ENCODE measurements at regions not wholly inside any gene's neighbourhood (a gene's known extent, or its start where the extent isn't known, plus 50 kb on each side); places are given as distances from the start of the nearest gene placed in this dataset.
"Not testable (repeated sequence)": the region's sequence is repeated elsewhere in the genome, so short reads cannot be mapped to it uniquely, and the experiment has no call there.

- DNase-seq (ENCODE audit: low read depth in 2 of 2) = no peak
Measured at GRCh38 chr4:43425206-43425605, 532.7 kb downstream of the GRXCR1 start.

DNA sequence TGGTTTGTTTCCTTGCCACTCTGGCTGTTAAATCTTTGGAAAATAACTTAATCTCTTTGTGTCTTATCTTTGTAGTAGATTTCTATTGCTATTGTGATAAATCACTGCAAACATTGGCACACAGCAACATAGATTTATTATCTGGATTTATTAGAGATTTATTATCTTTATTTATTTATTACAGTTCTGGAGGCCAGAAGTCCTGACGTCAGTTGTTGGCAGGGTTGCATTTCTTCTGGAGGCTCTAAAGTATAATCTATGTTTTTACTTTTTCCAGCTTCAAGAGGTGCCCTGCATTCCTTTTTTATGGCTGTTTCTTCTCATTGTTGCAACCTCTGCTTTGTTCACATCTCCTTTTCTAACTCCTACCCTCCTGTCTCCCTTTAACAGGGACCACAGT, 542.8 kb downstream of the GRXCR1 start:
- DNase-seq (ENCODE audit: low read depth in 2 of 2) = no peak

GRCh38 chr4:43452948-43453347, 560.4 kb downstream of the GRXCR1 start:
- DNase-seq (ENCODE audit: low read depth in 2 of 2) = no peak

GRCh38 chr4:43456383-43456782, 563.9 kb downstream of the GRXCR1 start:
- no peak for DNase-seq (ENCODE audit: low read depth in 2 of 2)

GRCh38 chr4:43457866-43458265, 565.4 kb downstream of the GRXCR1 start:
- no peak for DNase-seq (ENCODE audit: low read depth in 2 of 2)

GRCh38 chr4:43458293-43458692, 565.8 kb downstream of the GRXCR1 start:
- no peak for DNase-seq (ENCODE audit: low read depth in 2 of 2)

GRCh38 chr4:43471950-43472349, 579.4 kb downstream of the GRXCR1 start:
- DNase-seq (ENCODE audit: low read depth in 2 of 2) = no peak

DNA sequence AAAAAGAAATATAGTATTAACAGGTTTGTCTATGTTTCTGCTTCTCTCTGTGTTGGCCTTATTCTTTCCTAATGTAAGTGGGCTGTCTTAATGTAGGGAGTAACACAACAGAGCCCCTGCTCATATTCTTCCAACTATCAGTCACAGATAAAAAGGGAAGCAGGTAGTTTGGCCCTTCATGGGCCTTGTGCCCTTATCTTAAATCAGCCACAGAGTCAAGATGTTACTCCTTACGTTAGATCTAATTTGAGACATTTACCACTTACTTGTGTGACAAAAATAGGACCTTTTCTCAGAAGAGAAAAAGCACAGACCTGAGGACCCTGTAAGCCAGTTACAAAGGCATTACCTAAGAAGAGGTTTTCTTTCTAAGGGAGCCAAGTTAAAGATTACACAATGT, 589.0 kb downstream of the GRXCR1 start:
- no peak for DNase-seq (ENCODE audit: low read depth in 2 of 2)

- DNase-seq (ENCODE audit: low read depth in 2 of 2) = no peak
Measured at GRCh38 chr4:43485196-43485595, 592.7 kb downstream of the GRXCR1 start.

DNA sequence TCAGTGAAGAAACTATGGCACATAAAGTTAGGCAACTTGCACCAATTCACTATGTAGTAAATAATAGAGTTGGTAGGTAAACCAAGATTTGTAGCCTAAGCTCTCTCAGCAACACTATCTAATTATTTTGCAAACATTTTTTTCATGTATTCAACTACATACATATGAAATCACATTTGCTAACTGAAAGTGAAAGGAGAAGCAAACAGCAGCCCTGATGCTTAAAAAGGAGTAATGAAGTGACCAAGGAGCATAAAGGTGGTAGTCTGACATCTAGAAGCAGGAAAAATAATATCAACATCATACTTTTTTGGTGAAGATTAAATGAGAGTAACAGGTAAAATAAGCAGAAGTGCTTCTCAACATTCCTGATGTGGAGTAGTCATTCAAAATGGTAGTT, 603.7 kb downstream of the GRXCR1 start:
- DNase-seq (ENCODE audit: low read depth in 2 of 2) = no peak

DNA sequence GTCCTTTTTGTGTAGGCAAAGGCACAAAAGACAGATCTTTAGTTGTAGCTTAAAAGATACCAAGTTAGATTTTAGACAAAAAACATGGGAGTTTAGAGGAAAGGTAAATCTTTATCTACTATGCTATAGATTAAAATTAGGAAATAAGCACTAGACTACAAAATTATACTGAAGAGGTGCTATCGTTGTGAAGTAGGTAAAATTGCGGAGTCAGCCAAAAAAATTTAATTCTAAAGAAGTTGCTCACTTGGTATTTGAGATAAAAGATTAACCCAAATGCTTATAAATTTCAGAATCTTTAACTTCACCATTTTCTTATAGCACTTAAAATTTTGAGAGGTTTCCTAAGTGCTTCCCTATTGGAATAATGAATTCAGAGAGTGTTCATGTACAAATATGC, 604.1 kb downstream of the GRXCR1 start:
- no peak for DNase-seq (ENCODE audit: low read depth in 2 of 2)

- not testable (repeated sequence) for DNase-seq (ENCODE audit: low read depth in 2 of 2)
Measured at GRCh38 chr4:43505823-43506222, 613.3 kb downstream of the GRXCR1 start.

GRCh38 chr4:43512253-43512652, 619.7 kb downstream of the GRXCR1 start:
- no peak for DNase-seq (ENCODE audit: low read depth in 2 of 2)

- no peak for DNase-seq (ENCODE audit: low read depth in 2 of 2)
Measured at GRCh38 chr4:43525646-43526045, 633.1 kb downstream of the GRXCR1 start.

GRCh38 chr4:43547561-43547960, 655.0 kb downstream of the GRXCR1 start:
- DNase-seq (ENCODE audit: low read depth in 2 of 2) = no peak

DNA sequence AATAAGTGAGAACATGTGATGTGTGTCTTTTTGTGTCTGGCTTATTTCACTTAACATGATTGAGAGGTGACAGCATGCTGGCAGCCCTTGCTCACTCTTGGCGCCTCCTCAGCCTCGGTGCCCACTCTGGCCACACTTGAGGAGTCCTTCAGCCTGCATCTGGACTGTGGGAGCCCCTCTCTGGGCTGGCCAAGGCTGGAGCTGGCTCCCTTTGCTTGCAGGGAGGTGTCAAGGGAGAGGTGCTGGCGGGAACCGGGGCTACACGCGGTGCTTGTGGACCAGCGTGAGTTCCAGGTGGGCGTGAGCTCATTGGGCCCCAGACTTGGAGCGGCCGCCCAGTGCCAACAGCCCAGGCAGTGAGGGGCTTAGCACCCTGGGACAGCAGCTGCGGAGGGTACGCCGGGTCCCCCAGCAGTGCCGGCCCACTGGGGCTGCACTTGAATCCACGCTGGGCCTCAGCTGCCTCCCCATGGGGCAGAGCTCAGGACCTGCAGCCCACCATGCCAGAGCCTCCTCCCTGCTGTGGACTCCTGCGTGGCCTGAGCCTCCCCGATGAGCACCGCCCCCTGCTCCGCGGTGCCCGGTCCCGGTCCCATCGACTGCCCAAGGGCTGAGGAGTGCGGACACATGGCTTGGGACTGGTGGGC, 658.6 kb downstream of the GRXCR1 start:
- no peak for DNase-seq (ENCODE audit: low read depth in 2 of 2)

DNA sequence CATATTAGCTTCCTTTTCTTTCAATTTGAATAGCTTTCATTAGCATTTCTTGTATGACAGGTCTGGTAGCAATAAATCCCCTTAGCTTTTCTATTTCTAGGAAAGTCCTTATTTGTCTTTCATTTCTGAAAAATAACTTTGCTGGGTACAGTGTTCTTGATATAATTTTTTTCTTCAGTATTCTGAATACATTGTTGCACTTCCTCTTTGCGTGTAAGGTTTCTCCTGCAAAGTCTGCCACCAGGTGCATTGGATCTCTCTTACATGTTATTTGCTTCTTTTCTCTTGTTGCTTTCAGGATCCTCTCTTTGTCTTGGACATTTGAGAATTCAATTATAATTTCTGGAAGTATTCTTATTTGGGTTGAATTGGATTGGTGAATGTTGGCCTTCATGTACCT, 663.7 kb downstream of the GRXCR1 start:
- DNase-seq (ENCODE audit: low read depth in 2 of 2) = no peak

- no peak for DNase-seq (ENCODE audit: low read depth in 2 of 2)
Measured at GRCh38 chr4:43560047-43560446, 667.5 kb downstream of the GRXCR1 start.

DNA sequence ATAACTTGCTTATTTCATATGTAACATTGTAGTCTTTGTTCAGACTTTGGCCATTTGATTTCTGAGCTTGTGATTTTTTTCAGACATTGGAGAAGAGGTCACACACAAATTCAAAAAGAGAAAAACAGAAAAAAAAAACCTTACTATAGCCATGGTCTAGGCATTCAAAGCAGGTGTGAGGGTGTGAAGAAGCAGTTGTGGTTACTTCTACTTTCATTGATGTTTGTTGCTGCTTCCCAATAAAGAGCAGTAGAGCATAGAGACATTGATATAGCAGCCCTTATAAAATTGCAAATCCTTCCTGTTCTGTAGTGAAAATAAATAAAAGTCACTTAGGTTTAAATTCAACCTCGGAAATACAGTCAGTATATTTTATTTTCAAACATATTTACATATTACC, 671.6 kb downstream of the GRXCR1 start:
- no peak for DNase-seq (ENCODE audit: low read depth in 2 of 2)

- DNase-seq (ENCODE audit: low read depth in 2 of 2) = no peak
Measured at GRCh38 chr4:43564591-43564990, 672.1 kb downstream of the GRXCR1 start.

DNA sequence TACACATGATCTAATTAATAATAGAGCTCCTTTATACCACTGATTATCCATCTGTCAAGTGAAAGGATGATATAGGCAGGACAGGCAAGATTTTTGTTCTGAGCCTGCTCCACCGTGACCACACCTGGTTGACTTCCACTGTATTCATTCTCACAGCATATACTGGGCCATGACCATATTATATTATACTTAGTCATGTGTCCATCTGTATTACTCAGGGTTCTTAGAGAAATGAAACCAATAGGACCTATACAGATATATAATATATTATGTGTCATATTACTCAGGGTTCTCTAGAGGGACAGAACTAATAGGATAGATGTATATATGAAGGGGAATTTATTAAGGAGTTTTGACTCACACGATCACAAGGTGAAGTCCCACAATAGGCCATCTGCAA, 675.1 kb downstream of the GRXCR1 start:
- DNase-seq (ENCODE audit: low read depth in 2 of 2) = no peak

DNA sequence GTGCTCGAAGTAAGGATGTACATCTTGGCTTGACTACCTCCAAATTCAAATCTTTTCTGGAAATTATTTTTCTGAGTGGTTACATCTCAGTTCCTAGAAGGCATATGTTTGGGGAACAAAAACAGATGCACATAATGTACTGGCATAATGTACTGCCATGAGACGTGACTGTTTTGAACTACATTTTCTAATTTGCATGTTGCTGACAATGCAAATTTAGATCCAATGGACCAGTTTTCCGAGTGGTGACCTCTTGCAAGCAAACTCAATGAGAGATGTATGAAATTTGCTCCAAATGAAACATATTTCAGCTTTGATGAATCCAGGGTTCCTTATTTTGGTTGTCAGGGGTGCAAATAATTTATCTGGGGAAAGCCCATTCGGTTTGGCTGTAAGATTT, 694.3 kb downstream of the GRXCR1 start:
- no peak for DNase-seq (ENCODE audit: low read depth in 2 of 2)

DNA sequence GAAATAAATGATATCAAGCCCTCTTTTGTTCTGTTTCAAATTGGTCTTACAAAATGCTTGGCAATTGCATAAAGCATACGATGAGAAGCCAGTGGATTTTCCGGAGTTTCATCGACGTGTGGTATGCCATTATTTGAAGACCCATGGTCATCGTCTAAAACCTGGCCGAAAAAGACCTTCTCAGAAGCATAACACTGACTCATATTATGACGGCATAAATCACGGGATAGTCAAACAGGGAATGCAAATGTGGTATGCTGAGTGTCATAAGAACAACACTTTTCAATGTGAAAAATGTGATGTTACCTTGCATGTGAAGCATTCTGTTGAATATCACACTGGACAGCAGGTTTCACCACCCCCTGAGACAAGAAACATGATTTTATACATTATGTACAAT, 695.2 kb downstream of the GRXCR1 start:
- no peak for DNase-seq (ENCODE audit: low read depth in 2 of 2)

DNA sequence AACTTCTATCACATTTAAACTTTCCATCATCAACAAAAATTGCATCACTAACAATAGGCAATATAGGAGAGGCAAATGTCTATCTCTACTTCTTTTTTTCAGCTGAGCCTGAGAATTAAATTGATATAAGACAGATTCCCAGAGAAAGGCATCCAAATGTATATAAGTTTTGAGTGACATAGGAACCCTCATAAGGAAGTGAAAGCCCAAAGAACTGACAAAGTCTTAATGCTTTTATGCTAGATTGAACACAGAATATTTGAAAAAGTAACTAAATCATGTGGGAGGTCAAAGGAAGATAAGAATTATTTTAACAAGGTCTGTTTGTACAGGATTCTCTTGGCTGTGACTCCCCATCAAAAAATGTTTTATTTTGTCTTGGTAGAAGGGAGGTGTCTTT, 714.9 kb downstream of the GRXCR1 start:
- no peak for DNase-seq (ENCODE audit: low read depth in 2 of 2)

Measured in activated CD4-positive, alpha-beta T cell treated with anti-CD3 and anti-CD28 coated beads for 24 hours (primary cell).